Small intestine (tissue), 7 donors: ENCODE measurements at regions not wholly inside any gene's neighbourhood (a gene's known extent, or its start where the extent isn't known, plus 50 kb on each side); places are given as distances from the start of the nearest gene placed in this dataset.

Experiments used
- DNase-seq, 2 donors: peaks; one replicate each; pipeline versions ENCODE4 v3.0.0 to v3.0.0-alpha.2; 2013
- FAIRE-seq: peaks from 2 replicates; lab custom pipeline; 2012; peaks lifted over from hg19 to GRCh38; lab: Jason Lieb, UNC
- H3K27ac ChIP-seq, 3 donors: one replicate each; pipeline ENCODE4 v1.5.1; 2013; ENCODE audit warnings: low read length in 2 of 3, mild to moderate bottlenecking in 2 of 3, control low read depth in 1 of 3, inconsistent platforms in 1 of 3, low read depth in 1 of 3, moderate library complexity in 1 of 3
- H3K27me3 ChIP-seq, 3 donors: one replicate each; pipeline ENCODE4 v1.6.1; 2013; ENCODE audit warnings: low read length in 3 of 3, inconsistent platforms in 1 of 3; ENCODE audit not compliant: control insufficient read depth in 3 of 3, insufficient read depth in 3 of 3
- H3K36me3 ChIP-seq, 3 donors: one replicate each; pipeline ENCODE4 v1.6.1; 2013; ENCODE audit warnings: low read length in 3 of 3, inconsistent platforms in 1 of 3, low read depth in 1 of 3, mild to moderate bottlenecking in 1 of 3, moderate library complexity in 1 of 3; ENCODE audit not compliant: control insufficient read depth in 3 of 3, insufficient read depth in 2 of 3
- H3K4me1 ChIP-seq, 3 donors: one replicate each; pipeline ENCODE4 v1.6.1; 2013; ENCODE audit warnings: low read length in 2 of 3, inconsistent platforms in 1 of 3, low read depth in 1 of 3, mild to moderate bottlenecking in 1 of 3, moderate library complexity in 1 of 3; ENCODE audit not compliant: control insufficient read depth in 3 of 3, insufficient read depth in 2 of 3
- H3K4me3 ChIP-seq, 3 donors: one replicate each; pipeline ENCODE4 v1.5.1; 2013; ENCODE audit warnings: low read length in 3 of 3, control low read depth in 1 of 3, inconsistent platforms in 1 of 3, low read depth in 1 of 3, mild to moderate bottlenecking in 1 of 3, moderate library complexity in 1 of 3
- H3K9me3 ChIP-seq, 2 donors: one replicate each; pipeline ENCODE4 v1.6.1; 2013; ENCODE audit warnings: low read depth in 1 of 2, low read length in 1 of 2; ENCODE audit not compliant: control insufficient read depth in 2 of 2, insufficient read depth in 1 of 2
- WGBS, 3 donors: extraction: QIAGEN DNeasy Blood & Tissue Kit; methylation state at CpG; one replicate each; pipeline ENCODE4 v1.1.7; 2013; 5-methylcytosine and 5-hydroxymethylcytosine counted together
- donor health status: healthy with polysubstance abuse.
- donor health status: control.
- donor health status: control.
- donor health status: Bipolar disorder and iron deficiency.
- donor health status: healthy.

- Histone ChIP-seq H3K9me3 (no peaks in the 10 kb centered on the region), H3K4me3 (no peak overlapping the region), H3K4me1 (peaks cover 0 to 15% (median 0%) of the 10 kb centered on the region in 3 donors), H3K36me3 (no peaks in the 10 kb centered on the region), H3K27me3 (no peaks in the 10 kb centered on the region), H3K27ac (peak overlapping the region in 1 of 3 donors; percentile 29)
- FAIRE-seq = no peak
- DNase-seq = no peak
Measured at GRCh38 chr5:82785456-82785855, 291.7 kb downstream of the TMEM167A start.

DNA sequence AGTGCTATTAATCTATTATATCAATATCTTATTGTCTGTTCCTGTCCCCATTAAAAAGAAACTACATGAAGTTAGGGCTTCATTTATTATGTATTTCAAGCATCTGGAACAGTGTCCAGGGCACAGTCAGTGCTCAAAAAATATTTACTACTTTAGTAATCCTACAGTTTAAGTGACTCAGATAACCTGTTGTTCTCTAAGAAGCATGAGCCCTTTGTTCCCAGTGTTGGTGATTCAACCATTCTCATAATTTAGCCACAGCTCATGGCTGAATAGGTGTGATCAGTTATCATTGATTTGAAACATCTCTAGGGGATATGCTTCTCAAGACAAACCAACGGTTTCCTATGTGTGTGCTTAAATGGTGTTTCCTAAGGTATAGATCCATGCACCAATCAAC is 292.7 kb downstream of the TMEM167A start:
- Histone ChIP-seq H3K4me1 (peaks cover 0 to 15% (median 0%) of the 10 kb centered on the region in 3 donors), H3K27me3 (no peaks in the 10 kb centered on the region), H3K36me3 (no peaks in the 10 kb centered on the region), H3K9me3 (no peaks in the 10 kb centered on the region), H3K4me3 (no peak overlapping the region), H3K27ac (no peak overlapping the region)
- DNase-seq = no peak
- no peak for FAIRE-seq
- 30 to 92% (median 91%) methylated on average over 1 of the region's 1 CpG for WGBS, 3 donors

DNA sequence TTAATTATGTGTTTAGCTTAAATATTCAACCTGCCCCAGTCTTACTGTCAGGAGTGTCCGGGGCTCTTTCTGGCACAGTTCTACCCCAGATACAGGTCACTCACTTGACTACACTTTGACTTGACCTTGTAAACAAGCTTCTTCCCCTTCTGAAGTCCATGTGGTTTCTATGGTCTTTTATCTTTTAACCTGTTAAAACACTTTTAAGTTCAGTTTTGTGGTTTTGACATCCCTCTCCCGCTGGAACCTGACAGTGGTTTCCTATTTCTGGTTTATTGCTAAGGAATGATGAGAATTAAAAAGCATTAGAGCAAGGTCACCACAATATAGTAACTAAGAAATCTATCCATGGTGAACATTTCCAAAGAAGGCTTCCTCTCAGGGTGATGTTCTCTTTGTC is 300.1 kb downstream of the TMEM167A start:
- Histone ChIP-seq H3K9me3 (no peaks in the 10 kb centered on the region), H3K4me3 (no peak overlapping the region), H3K4me1 (no peaks in the 10 kb centered on the region), H3K27me3 (no peaks in the 10 kb centered on the region), H3K36me3 (no peaks in the 10 kb centered on the region), H3K27ac (no peak overlapping the region)
- DNase-seq = no peak
- 66 to 78% (median 72%) methylated on average over 2 of the region's 2 CpGs for WGBS, 3 donors
- FAIRE-seq = no peak

DNA sequence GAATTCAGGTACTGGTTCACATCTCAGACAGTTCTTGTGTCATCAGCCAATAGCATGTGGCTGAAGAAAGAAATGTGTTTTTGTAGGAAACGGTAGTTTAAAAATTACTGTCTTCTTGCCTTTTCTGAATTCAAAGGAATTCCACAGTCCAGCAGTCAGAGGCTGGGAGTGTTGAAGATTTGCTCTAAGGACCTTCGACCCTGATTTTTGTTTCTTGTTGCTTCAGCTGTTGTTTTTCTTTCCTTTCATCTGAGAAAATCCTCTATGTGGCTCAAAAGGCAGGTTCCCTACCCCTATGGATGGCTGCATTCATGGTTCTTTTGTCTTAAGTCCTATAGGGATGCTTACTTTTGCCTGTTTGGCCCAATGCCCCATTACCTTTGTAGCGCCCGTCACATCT is 304.9 kb downstream of the TMEM167A start:
- no peaks in the 10 kb centered on the region for H3K4me1 ChIP-seq
- no peak overlapping the region for H3K27ac ChIP-seq
- no peaks in the 10 kb centered on the region for H3K27me3 ChIP-seq
- H3K36me3 ChIP-seq = no peaks in the 10 kb centered on the region
- H3K4me3 ChIP-seq = no peak overlapping the region
- 86 to 93% (median 89%) methylated on average over 4 of the region's 4 CpGs for WGBS, 3 donors
- FAIRE-seq (no peak), DNase-seq (no peak)
- H3K9me3 ChIP-seq = peaks cover 0 to 16% of the 10 kb centered on the region in 2 donors

DNA sequence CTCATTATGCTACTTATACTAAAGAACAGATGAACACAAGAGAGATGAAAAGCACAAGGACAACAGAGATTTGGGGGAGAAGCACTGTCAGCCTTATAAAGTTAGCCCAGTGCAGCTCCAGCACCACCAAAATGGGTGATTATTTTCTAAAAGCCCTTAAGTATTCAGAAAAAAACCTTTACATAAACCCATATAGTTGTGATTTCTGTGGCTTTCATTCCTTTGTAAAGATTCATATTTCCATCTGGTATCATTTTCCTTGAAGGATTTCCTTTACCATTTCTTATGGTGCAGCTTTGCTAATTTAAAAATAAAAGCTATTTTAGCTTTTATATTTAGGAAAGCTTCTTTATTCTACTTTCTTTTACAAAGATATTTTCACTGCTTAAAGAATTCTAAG is 311.0 kb downstream of the TMEM167A start:
- Histone ChIP-seq H3K4me3 (no peak overlapping the region), H3K9me3 (peaks cover 0 to 11% of the 10 kb centered on the region in 2 donors), H3K27ac (no peak overlapping the region), H3K36me3 (no peaks in the 10 kb centered on the region), H3K4me1 (no peaks in the 10 kb centered on the region), H3K27me3 (no peaks in the 10 kb centered on the region)
- DNase-seq (no peak), FAIRE-seq (no peak)

- H3K36me3 ChIP-seq = no peaks in the 10 kb centered on the region
- 73 to 75% (median 75%) methylated on average over 3 of the region's 3 CpGs for WGBS, 3 donors
- H3K27me3 ChIP-seq = no peaks in the 10 kb centered on the region
- H3K9me3 ChIP-seq = peaks cover 0 to 12% of the 10 kb centered on the region in 2 donors
- FAIRE-seq = no peak
- no peak for DNase-seq
- no peak overlapping the region for H3K27ac ChIP-seq
- no peaks in the 10 kb centered on the region for H3K4me1 ChIP-seq
- no peak overlapping the region for H3K4me3 ChIP-seq
Measured at GRCh38 chr5:82765765-82766164, 311.4 kb downstream of the TMEM167A start.

- peaks cover 0 to 8% of the 10 kb centered on the region in 2 donors for H3K9me3 ChIP-seq
- no peaks in the 10 kb centered on the region for H3K36me3 ChIP-seq
- no peaks in the 10 kb centered on the region for H3K4me1 ChIP-seq
- no peak overlapping the region for H3K4me3 ChIP-seq
- WGBS, 3 donors = 86 to 92% (median 88%) methylated on average over 10 of the region's 10 CpGs
- FAIRE-seq = no peak
- H3K27ac ChIP-seq = no peak overlapping the region
- no peaks in the 10 kb centered on the region for H3K27me3 ChIP-seq
- DNase-seq = no peak
Measured at GRCh38 chr5:82760856-82761255, 316.3 kb downstream of the TMEM167A start.

GRCh38 chr5:82758881-82759280 is 318.3 kb downstream of the TMEM167A start:
- Histone ChIP-seq H3K36me3 (no peaks in the 10 kb centered on the region), H3K4me1 (no peaks in the 10 kb centered on the region), H3K27ac (no peak overlapping the region), H3K4me3 (no peak overlapping the region), H3K9me3 (peaks cover 0 to 8% of the 10 kb centered on the region in 2 donors), H3K27me3 (no peaks in the 10 kb centered on the region)
- FAIRE-seq (no peak), DNase-seq (no peak)
- WGBS, 3 donors = 84 to 90% (median 89%) methylated on average over 3 of the region's 3 CpGs

- Histone ChIP-seq H3K4me1 (peaks cover 0 to 2% (median 0%) of the 10 kb centered on the region in 3 donors), H3K36me3 (no peaks in the 10 kb centered on the region), H3K27me3 (no peaks in the 10 kb centered on the region), H3K4me3 (no peak overlapping the region), H3K27ac (no peak overlapping the region), H3K9me3 (no peaks in the 10 kb centered on the region)
- WGBS, 3 donors = 88 to 100% (median 94%) methylated on average over 3 of the region's 3 CpGs
- FAIRE-seq = no peak
- DNase-seq = no peak
Measured at GRCh38 chr5:82754759-82755158, 322.4 kb downstream of the TMEM167A start.
